ENCODE measurements at regions not wholly inside any gene's neighbourhood (a gene's known extent, or its start where the extent isn't known, plus 50 kb on each side); places are given as distances from the start of the nearest gene placed in this dataset.

GRCh38 chr7:17710312-17710711, 230.0 kb downstream of the SNX13 start:
- TF ChIP-seq CTCF (conservative IDR thresholded peaks at IDR 0.05; ENCODE audit: low read depth, low read length) (no peak), EZH2 (IDR thresholded peaks at IDR 0.05; ENCODE audit: borderline replicate concordance, low read depth, low read length, poor library complexity, severe bottlenecking) (no peak)
